ENCODE measurements at regions not wholly inside any gene's neighbourhood (a gene's known extent, or its start where the extent isn't known, plus 50 kb on each side); places are given as distances from the start of the nearest gene placed in this dataset.
"Not testable (repeated sequence)": the region's sequence is repeated elsewhere in the genome, so short reads cannot be mapped to it uniquely, and the experiment has no call there.

- no peak overlapping the region for H3K4me3 ChIP-seq (ENCODE audit: low read depth, low read length)
- in situ Hi-C loops (cut with HindIII; ENCODE audit: low sequenced_read_pairs): no loop called here
- no peak for TF ChIP-seq CTCF (IDR thresholded peaks at IDR 0.05; ENCODE audit: low read depth, low read length, missing control alignments)
- DNase-seq (ENCODE audit: low read depth): no peak
Measured at GRCh38 chr5:85453026-85453349, 1068.3 kb upstream of the EDIL3 start.

- in situ Hi-C loops (cut with HindIII; ENCODE audit: low sequenced_read_pairs): no loop called here
- no peak for DNase-seq (ENCODE audit: low read depth)
- TF ChIP-seq CTCF (IDR thresholded peaks at IDR 0.05; ENCODE audit: low read depth, low read length, missing control alignments): no peak
Measured at GRCh38 chr5:85458319-85458718, 1073.6 kb upstream of the EDIL3 start.

GRCh38 chr5:85462957-85463356 lies 1078.3 kb upstream of the EDIL3 start:
- TF ChIP-seq CTCF (IDR thresholded peaks at IDR 0.05; ENCODE audit: low read depth, low read length, missing control alignments): no peak
- in situ Hi-C loops (cut with HindIII; ENCODE audit: low sequenced_read_pairs): no loop called here
- DNase-seq (ENCODE audit: low read depth): no peak
- no peak overlapping the region for H3K4me3 ChIP-seq (ENCODE audit: low read depth, low read length)

More at GRCh38 chr5:85458319-85458718, 1073.6 kb upstream of the EDIL3 start:
- no peak overlapping the region for H3K4me3 ChIP-seq (ENCODE audit: low read depth, low read length)

- TF ChIP-seq CTCF (IDR thresholded peaks at IDR 0.05; ENCODE audit: low read depth, low read length, missing control alignments): no peak
- in situ Hi-C loops (cut with HindIII; ENCODE audit: low sequenced_read_pairs): no loop called here
- no peak for DNase-seq (ENCODE audit: low read depth)
- no peak overlapping the region for H3K4me3 ChIP-seq (ENCODE audit: low read depth, low read length)
Measured at GRCh38 chr5:85466423-85466822, 1081.7 kb upstream of the EDIL3 start.

GRCh38 chr5:85472749-85473148 lies 1088.1 kb upstream of the EDIL3 start:
- no peak for DNase-seq (ENCODE audit: low read depth)
- TF ChIP-seq CTCF (IDR thresholded peaks at IDR 0.05; ENCODE audit: low read depth, low read length, missing control alignments): no peak
- in situ Hi-C loops (cut with HindIII; ENCODE audit: low sequenced_read_pairs): no loop called here

GRCh38 chr5:85475151-85475550 lies 1090.5 kb upstream of the EDIL3 start:
- H3K4me3 ChIP-seq (ENCODE audit: low read depth, low read length); DNase-seq (ENCODE audit: low read depth); in situ Hi-C loops (cut with HindIII; ENCODE audit: low sequenced_read_pairs): not testable (repeated sequence)

More at GRCh38 chr5:85472749-85473148, 1088.1 kb upstream of the EDIL3 start:
- H3K4me3 ChIP-seq (ENCODE audit: low read depth, low read length): no peak overlapping the region

GRCh38 chr5:85476617-85477016 lies 1091.9 kb upstream of the EDIL3 start:
- DNase-seq (ENCODE audit: low read depth): no peak
- in situ Hi-C loops (cut with HindIII; ENCODE audit: low sequenced_read_pairs): no loop called here
- no peak overlapping the region for H3K4me3 ChIP-seq (ENCODE audit: low read depth, low read length)
- TF ChIP-seq CTCF (IDR thresholded peaks at IDR 0.05; ENCODE audit: low read depth, low read length, missing control alignments): no peak
